Esophagus squamous epithelium (tissue), 4 donors: ENCODE measurements at regions not wholly inside any gene's neighbourhood (a gene's known extent, or its start where the extent isn't known, plus 50 kb on each side); places are given as distances from the start of the nearest gene placed in this dataset.

ENCODE experiments used
- POLR2A ChIP-seq, 4 donors: fragments of 450-650 bp; IDR thresholded peaks; one replicate each; pipeline ENCODE4 v1.6.1; 2017; ENCODE audit warnings: antibody characterized with exemption in 4 of 4, mild to moderate bottlenecking in 4 of 4, moderate library complexity in 3 of 4
- TF ChIP-seq, protein P1 (sequence below), 6 experiments: fragments of 450-650 bp in 4 of 6; fragments of 200-600 bp in 2 of 6; sonication (generic) in 2 of 6; IDR thresholded peaks; one replicate each; pipeline ENCODE4 v1.5.1; 2016 to 2019; ENCODE audit warnings: antibody characterized with exemption in 6 of 6, mild to moderate bottlenecking in 4 of 6, moderate library complexity in 4 of 6

DNA sequence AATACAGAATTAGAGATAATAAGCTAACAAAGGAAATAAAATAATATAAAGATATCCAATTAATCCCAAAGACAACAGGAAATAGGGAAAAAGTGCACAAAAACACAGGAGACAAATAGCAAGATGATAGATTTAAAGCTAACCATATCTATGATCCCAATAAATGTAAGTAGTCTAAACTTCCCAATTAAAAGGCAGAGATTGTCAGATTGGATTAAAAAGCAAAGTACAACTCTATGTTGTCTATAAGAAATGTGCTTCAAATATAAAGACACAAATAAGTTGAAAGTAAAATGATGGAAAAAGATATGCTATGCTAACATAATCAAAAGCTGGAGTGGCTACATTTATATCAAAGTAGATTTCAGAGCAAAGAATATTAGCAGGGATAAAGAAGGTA is 133.1 kb upstream of the ATP2B2 start:
- TF ChIP-seq, protein P1, sequence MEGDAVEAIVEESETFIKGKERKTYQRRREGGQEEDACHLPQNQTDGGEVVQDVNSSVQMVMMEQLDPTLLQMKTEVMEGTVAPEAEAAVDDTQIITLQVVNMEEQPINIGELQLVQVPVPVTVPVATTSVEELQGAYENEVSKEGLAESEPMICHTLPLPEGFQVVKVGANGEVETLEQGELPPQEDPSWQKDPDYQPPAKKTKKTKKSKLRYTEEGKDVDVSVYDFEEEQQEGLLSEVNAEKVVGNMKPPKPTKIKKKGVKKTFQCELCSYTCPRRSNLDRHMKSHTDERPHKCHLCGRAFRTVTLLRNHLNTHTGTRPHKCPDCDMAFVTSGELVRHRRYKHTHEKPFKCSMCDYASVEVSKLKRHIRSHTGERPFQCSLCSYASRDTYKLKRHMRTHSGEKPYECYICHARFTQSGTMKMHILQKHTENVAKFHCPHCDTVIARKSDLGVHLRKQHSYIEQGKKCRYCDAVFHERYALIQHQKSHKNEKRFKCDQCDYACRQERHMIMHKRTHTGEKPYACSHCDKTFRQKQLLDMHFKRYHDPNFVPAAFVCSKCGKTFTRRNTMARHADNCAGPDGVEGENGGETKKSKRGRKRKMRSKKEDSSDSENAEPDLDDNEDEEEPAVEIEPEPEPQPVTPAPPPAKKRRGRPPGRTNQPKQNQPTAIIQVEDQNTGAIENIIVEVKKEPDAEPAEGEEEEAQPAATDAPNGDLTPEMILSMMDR (IDR thresholded peaks at IDR 0.05) = no peak
- TF ChIP-seq POLR2A (IDR thresholded peaks at IDR 0.05) = no peak
